ENCODE measurements at regions not wholly inside any gene's neighbourhood (a gene's known extent, or its start where the extent isn't known, plus 50 kb on each side); places are given as distances from the start of the nearest gene placed in this dataset.

- intact Hi-C loops (cut with micrococcal nuclease) = no loop called here
- H2AFZ ChIP-seq (ENCODE audit: insufficient read depth, low read depth, low read length, poor library complexity, severe bottlenecking) = peak overlapping the region; percentile 41
- Mint-ChIP-seq H3K27ac (peak overlapping the region in 6 of 7 donors; percentile 15 to 60 (median 50)), H3K4me3 (peak overlapping the region in 1 of 2 donors; percentile 75), H3K36me3 (peaks cover 0 to 3% of the 10 kb centered on the region in 2 donors), H3K27me3 (ENCODE audit: low read depth in 3 of 3) (no peaks in the 10 kb centered on the region), H3K9me3 (peaks cover 0 to 2% (median 2%) of the 10 kb centered on the region in 7 donors), H3K4me1 (peaks cover 16% of the 10 kb centered on the region)
- H3K9me3 ChIP-seq (replicated peaks in 1 of 2; ENCODE audit: control insufficient read depth in 1 of 2, insufficient read depth in 1 of 2, low read length in 2 of 2) = no peaks in the 10 kb centered on the region
- peak overlapping the region in 2 of 3 experiments; percentile 25 to 57 for H3K4me3 ChIP-seq (replicated peaks in 1 of 3; ENCODE audit: low read depth in 2 of 3, low read length in 3 of 3)
- 44% methylated on average over 3 of the region's 5 CpGs for WGBS (ENCODE audit: insufficient coverage)
- H3K9ac ChIP-seq (ENCODE audit: insufficient read depth, low read length, poor library complexity, severe bottlenecking) = no peak overlapping the region
- no peaks in the 10 kb centered on the region for H3K79me2 ChIP-seq (ENCODE audit: insufficient read depth, low read length)
- DNase-seq = peak in 2 of 3 donors; percentile 3 to 16
- no peak for TF ChIP-seq CTCF (IDR thresholded peaks at IDR 0.05)
- H3K4me1 ChIP-seq (ENCODE audit: control insufficient read depth in 1 of 2, insufficient read depth in 2 of 2, low read length in 2 of 2) = peaks cover 13 to 16% of the 10 kb centered on the region in 2 donors
- H3K27me3 ChIP-seq (ENCODE audit: control insufficient read depth in 2 of 2, insufficient read depth in 2 of 2, low read length in 2 of 2) = no peaks in the 10 kb centered on the region
- H3K27ac ChIP-seq (ENCODE audit: low read depth in 1 of 2, low read length in 2 of 2) = peak overlapping the region in 1 of 2 donors; percentile 68
- no peaks in the 10 kb centered on the region for H4K20me1 ChIP-seq (ENCODE audit: insufficient read depth, low read length)
- peak overlapping the region; percentile 55 for H3K4me2 ChIP-seq (replicated peaks; ENCODE audit: extremely low read depth, low read length, poor library complexity, severe bottlenecking)
- H3K36me3 ChIP-seq (replicated peaks in 1 of 2; ENCODE audit: control insufficient read depth in 1 of 2, insufficient read depth in 2 of 2, low read length in 2 of 2) = no peaks in the 10 kb centered on the region
These were observed 101.5 kb upstream of the USP15 start for GRCh38 chr12:62158461-62159360.

- WGBS (ENCODE audit: insufficient coverage) = no CpG with 5 or more reads among the region's 2 CpGs
- no peak overlapping the region for H3K4me3 ChIP-seq (replicated peaks in 1 of 3; ENCODE audit: low read depth in 2 of 3, low read length in 3 of 3)
- H4K20me1 ChIP-seq (ENCODE audit: insufficient read depth, low read length) = no peaks in the 10 kb centered on the region
- H3K4me2 ChIP-seq (replicated peaks; ENCODE audit: extremely low read depth, low read length, poor library complexity, severe bottlenecking) = no peak overlapping the region
- H3K79me2 ChIP-seq (ENCODE audit: insufficient read depth, low read length) = no peaks in the 10 kb centered on the region
- H3K4me3 Mint-ChIP-seq = no peak overlapping the region
- H3K9ac ChIP-seq (ENCODE audit: insufficient read depth, low read length, poor library complexity, severe bottlenecking) = no peak overlapping the region
- H3K9me3 Mint-ChIP-seq = peaks cover 0 to 2% (median 0%) of the 10 kb centered on the region in 7 donors
- H3K27ac Mint-ChIP-seq = no peak overlapping the region
- TF ChIP-seq CTCF (IDR thresholded peaks at IDR 0.05) = no peak
- H3K9me3 ChIP-seq (replicated peaks in 1 of 2; ENCODE audit: control insufficient read depth in 1 of 2, insufficient read depth in 1 of 2, low read length in 2 of 2) = no peaks in the 10 kb centered on the region
- intact Hi-C loops (cut with micrococcal nuclease) = no loop called here
- no peaks in the 10 kb centered on the region for H3K27me3 ChIP-seq (ENCODE audit: control insufficient read depth in 2 of 2, insufficient read depth in 2 of 2, low read length in 2 of 2)
- H3K4me1 Mint-ChIP-seq = peaks cover 23% of the 10 kb centered on the region
- H3K27ac ChIP-seq (ENCODE audit: low read depth in 1 of 2, low read length in 2 of 2) = no peak overlapping the region
- H3K27me3 Mint-ChIP-seq (ENCODE audit: low read depth in 3 of 3) = peaks cover 0 to 2% (median 0%) of the 10 kb centered on the region in 3 donors
- no peaks in the 10 kb centered on the region for H3K36me3 Mint-ChIP-seq
- no peak for DNase-seq
- H3K36me3 ChIP-seq (replicated peaks in 1 of 2; ENCODE audit: control insufficient read depth in 1 of 2, insufficient read depth in 2 of 2, low read length in 2 of 2) = no peaks in the 10 kb centered on the region
- no peak overlapping the region for H2AFZ ChIP-seq (ENCODE audit: insufficient read depth, low read depth, low read length, poor library complexity, severe bottlenecking)
- H3K4me1 ChIP-seq (ENCODE audit: control insufficient read depth in 1 of 2, insufficient read depth in 2 of 2, low read length in 2 of 2) = peaks cover 13 to 16% of the 10 kb centered on the region in 2 donors
These were observed 98.0 kb upstream of the USP15 start for GRCh38 chr12:62162214-62162613.

Measured in CD14-positive monocyte (primary cell).